ENCODE measurements at regions not wholly inside any gene's neighbourhood (a gene's known extent, or its start where the extent isn't known, plus 50 kb on each side); places are given as distances from the start of the nearest gene placed in this dataset.

- TF ChIP-seq CTCF (IDR thresholded peaks at IDR 0.05) (no peak), SP1 (CRISPR knock-in tag; conservative IDR thresholded peaks at IDR 0.05) (no peak), OVOL2 (CRISPR knock-in tag; IDR thresholded peaks at IDR 0.05; ENCODE audit: borderline replicate concordance) (no peak), ZNF416 (CRISPR knock-in tag; IDR thresholded peaks at IDR 0.05) (no peak), IRF2 (CRISPR knock-in tag; IDR thresholded peaks at IDR 0.05; ENCODE audit: borderline replicate concordance, low read depth) (no peak), KAT7 (CRISPR knock-in tag; IDR thresholded peaks at IDR 0.05; ENCODE audit: borderline replicate concordance) (no peak)
- TF ChIP-seq, protein P1, sequence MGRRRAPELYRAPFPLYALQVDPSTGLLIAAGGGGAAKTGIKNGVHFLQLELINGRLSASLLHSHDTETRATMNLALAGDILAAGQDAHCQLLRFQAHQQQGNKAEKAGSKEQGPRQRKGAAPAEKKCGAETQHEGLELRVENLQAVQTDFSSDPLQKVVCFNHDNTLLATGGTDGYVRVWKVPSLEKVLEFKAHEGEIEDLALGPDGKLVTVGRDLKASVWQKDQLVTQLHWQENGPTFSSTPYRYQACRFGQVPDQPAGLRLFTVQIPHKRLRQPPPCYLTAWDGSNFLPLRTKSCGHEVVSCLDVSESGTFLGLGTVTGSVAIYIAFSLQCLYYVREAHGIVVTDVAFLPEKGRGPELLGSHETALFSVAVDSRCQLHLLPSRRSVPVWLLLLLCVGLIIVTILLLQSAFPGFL (CRISPR knock-in tag; IDR thresholded peaks at IDR 0.05; ENCODE audit: borderline replicate concordance), result no peak
Measured at GRCh38 chr4:126318376-126318775, 1003.6 kb downstream of the FAT4 start.
